OCI-LY1 (cell line): ENCODE measurements at regions not wholly inside any gene's neighbourhood (a gene's known extent, or its start where the extent isn't known, plus 50 kb on each side); places are given as distances from the start of the nearest gene placed in this dataset.

ENCODE experiments used
- CTCF ChIP-seq: fragments of 200-600 bp; sonication (generic), shearing (Covaris generic); IDR thresholded peaks from 2 replicates; pipeline ENCODE4 v1.5.1; 2017; ENCODE audit warnings: mild to moderate bottlenecking, antibody characterized with exemption, low read length, moderate library complexity, mixed read lengths
- EZH2 ChIP-seq: fragments of 200-600 bp; sonication (generic), shearing (Covaris generic); IDR thresholded peaks from 2 replicates; pipeline ENCODE4 v1.8.0; 2017; ENCODE audit warnings: borderline replicate concordance, mixed run types, mild to moderate bottlenecking, antibody characterized with exemption, low read length, moderate library complexity, mixed read lengths

- TF ChIP-seq CTCF (no peak), EZH2 (no peak)
Measured at GRCh38 chr11:27865105-27865504, 164.8 kb upstream of the BDNF start.
